ENCODE measurements at regions not wholly inside any gene's neighbourhood (a gene's known extent, or its start where the extent isn't known, plus 50 kb on each side); places are given as distances from the start of the nearest gene placed in this dataset.

DNA sequence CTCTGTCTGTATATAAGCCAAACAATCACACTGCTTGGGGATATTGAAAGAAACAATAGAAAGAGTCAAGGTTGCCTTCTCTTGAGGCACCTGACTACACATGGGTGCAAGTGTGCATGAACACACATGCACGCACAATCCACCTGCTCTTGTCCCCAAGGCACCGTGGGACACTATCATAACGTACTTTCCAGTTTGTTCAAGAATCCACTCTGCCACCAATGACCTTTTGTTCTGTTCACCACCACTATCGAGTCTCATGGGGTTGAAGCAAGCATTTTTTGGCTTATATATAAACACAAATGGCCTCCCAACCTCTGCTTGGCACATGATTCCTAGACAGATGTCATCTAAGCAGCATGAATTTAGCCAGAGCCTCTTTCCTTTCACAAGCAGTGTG, 365.4 kb downstream of the EMP1 start:
- ATAC-seq (no peak), DNase-seq (no peak)
- 74% methylated on average over 4 of the region's 4 CpGs for WGBS
- intact Hi-C loops (cut with DNase I) = no loop called here
- Histone ChIP-seq H3K27ac (ENCODE audit: low read length) (no peak overlapping the region), H3K9me3 (ENCODE audit: control insufficient read depth, low read length) (no peaks in the 10 kb centered on the region), H3K4me1 (ENCODE audit: control insufficient read depth, insufficient read depth, low read length) (no peaks in the 10 kb centered on the region), H3K27me3 (ENCODE audit: control insufficient read depth, insufficient read depth) (no peaks in the 10 kb centered on the region), H3K4me3 (ENCODE audit: low read length) (no peak overlapping the region)

DNA sequence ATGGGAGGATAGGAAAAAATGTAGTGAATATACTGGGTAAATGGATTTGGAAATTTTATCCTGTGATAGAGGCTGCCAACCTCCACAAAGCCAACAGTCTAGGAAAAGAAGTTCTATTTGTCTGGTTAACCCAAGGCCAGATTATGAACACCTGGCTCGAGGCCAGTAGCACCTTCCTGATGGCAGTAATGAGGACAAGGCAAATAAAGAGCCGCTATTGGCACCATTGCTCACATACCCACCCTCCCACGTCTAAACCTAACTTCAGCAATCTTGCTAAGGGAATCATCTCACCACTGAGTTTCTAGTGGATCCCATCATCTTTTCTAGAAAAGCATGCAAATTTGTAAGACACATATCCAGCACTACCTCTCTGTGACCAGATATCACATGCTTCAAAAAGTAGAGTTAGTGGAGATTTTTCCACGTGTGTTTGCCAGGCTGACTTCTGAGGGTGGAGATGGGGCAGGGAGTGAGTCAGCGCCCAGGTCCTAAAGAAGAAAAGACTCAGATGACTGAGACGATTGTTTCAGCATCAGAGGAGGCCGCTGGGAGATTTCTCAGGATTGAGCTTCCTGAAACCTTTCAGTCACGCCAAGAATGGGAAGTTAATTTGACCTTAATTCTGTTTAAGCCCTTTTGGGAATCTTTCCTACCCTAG, 362.9 kb downstream of the EMP1 start:
- Histone ChIP-seq H3K9me3 (ENCODE audit: control insufficient read depth, low read length) (no peaks in the 10 kb centered on the region), H3K27ac (ENCODE audit: low read length) (no peak overlapping the region), H3K27me3 (ENCODE audit: control insufficient read depth, insufficient read depth) (no peaks in the 10 kb centered on the region), H3K4me1 (ENCODE audit: control insufficient read depth, insufficient read depth, low read length) (no peaks in the 10 kb centered on the region), H3K4me3 (ENCODE audit: low read length) (no peak overlapping the region)
- ATAC-seq (no peak), DNase-seq (no peak)
- WGBS = 68% methylated on average over 8 of the region's 8 CpGs
- intact Hi-C loops (cut with DNase I) = no loop called here

DNA sequence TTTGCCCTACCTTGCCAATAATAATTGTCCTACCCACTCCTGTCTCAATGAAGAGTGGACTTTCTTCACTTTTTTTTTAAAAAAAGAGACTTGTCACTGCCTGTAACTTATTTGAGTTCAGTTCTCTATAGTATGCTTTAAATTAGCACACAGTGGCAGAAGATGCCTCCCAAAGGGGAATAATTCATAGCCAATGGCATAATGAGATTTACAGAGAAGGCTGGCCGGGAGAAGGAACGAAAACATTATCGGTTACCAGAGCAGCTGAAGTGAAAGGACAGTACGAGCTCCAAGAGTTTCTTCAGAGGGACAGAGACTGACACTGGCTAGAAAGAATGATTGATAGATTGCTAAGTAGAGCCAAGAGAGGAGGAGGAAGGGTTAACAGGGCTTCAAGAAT, 356.3 kb downstream of the EMP1 start:
- no peaks in the 10 kb centered on the region for H3K9me3 ChIP-seq (ENCODE audit: control insufficient read depth, low read length)
- H3K4me1 ChIP-seq (ENCODE audit: control insufficient read depth, insufficient read depth, low read length) = no peaks in the 10 kb centered on the region
- DNase-seq (no peak), ATAC-seq (no peak)
- intact Hi-C loops (cut with DNase I) = no loop called here
- no peaks in the 10 kb centered on the region for H3K27me3 ChIP-seq (ENCODE audit: control insufficient read depth, insufficient read depth)
- H3K4me3 ChIP-seq (ENCODE audit: low read length) = no peak overlapping the region
- no peak overlapping the region for H3K27ac ChIP-seq (ENCODE audit: low read length)
- 61% methylated on average over 4 of the region's 4 CpGs for WGBS

DNA sequence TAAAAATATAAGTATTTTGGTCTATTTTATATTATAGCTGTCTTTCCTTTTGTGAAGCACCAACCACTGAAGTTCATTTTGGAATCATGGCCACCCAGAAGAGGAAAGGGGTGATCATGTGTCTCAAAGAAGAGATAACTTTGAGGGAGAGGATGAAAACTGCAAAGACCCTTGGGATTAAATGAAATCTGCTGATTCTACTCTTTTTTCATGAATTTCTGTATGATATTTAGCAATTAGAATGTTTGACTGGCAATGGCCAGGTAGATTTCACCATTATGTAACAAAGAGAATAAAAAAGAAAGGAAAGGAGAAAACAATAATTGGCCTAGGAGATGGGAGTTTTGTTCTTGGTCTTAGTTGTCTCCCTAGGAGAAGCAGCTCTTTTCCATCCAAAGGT, 350.8 kb downstream of the EMP1 start:
- intact Hi-C loops (cut with DNase I) = no loop called here
- H3K9me3 ChIP-seq (ENCODE audit: control insufficient read depth, low read length) = no peaks in the 10 kb centered on the region
- DNase-seq (no peak), ATAC-seq (no peak)
- no peaks in the 10 kb centered on the region for H3K27me3 ChIP-seq (ENCODE audit: control insufficient read depth, insufficient read depth)
- H3K4me1 ChIP-seq (ENCODE audit: control insufficient read depth, insufficient read depth, low read length) = no peaks in the 10 kb centered on the region
- no peak overlapping the region for H3K4me3 ChIP-seq (ENCODE audit: low read length)
- H3K27ac ChIP-seq (ENCODE audit: low read length) = no peak overlapping the region

DNA sequence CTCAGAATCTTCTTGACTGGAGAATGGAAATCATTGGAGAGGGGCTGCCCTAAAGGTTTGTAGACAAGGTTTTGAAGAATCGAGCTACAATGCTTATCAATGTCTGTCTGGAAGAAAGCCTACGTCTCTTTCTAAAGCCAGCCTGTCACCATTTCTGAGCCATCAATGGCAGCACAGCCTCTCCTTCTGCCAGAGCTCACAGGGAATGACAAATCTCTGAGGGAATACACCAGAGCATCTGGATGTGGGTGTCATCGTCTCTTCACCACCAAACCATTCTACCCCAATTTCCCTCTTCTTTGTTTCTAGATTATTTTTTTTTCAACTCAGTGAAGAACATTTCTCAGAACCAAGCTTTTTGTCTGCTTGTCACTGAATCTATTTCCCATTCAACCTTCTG, 349.7 kb downstream of the EMP1 start:
- no peak for ATAC-seq
- intact Hi-C loops (cut with DNase I) = no loop called here
- 57% methylated on average over 3 of the region's 3 CpGs for WGBS

DNA sequence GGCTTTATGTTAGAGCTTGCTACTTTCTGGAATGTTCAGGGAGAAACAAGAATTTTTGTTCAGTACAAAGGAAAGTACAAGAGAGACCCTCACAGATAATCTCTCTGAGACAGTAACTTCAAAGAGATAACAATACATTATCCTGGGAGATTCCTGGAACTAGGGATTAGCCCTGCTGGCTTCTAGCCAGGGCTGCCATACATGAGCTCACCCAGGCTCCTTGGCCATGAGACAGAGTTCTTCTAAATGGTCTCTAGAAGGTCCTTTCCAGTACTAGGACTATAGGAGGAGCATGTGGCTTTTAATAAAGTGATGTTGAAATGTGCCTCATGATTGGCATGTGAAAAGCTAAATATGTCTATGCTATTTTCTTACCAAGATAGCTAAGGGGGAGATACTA, 342.5 kb downstream of the EMP1 start:
- no peak for ATAC-seq
- Histone ChIP-seq H3K27me3 (ENCODE audit: control insufficient read depth, insufficient read depth) (no peaks in the 10 kb centered on the region), H3K4me1 (ENCODE audit: control insufficient read depth, insufficient read depth, low read length) (no peaks in the 10 kb centered on the region), H3K9me3 (ENCODE audit: control insufficient read depth, low read length) (no peaks in the 10 kb centered on the region), H3K4me3 (ENCODE audit: low read length) (no peak overlapping the region), H3K27ac (ENCODE audit: low read length) (no peak overlapping the region)
- intact Hi-C loops (cut with DNase I) = loop anchor here in 3 of 4 donors (5.0 to 10.0 kb wide), 3 partner anchors 177 to 264 kb away; no protein-coding TSS in a partner anchor
- DNase-seq = no peak

More for the DNA sequence above, 349.7 kb downstream of the EMP1 start:
- Histone ChIP-seq H3K9me3 (ENCODE audit: control insufficient read depth, low read length) (no peaks in the 10 kb centered on the region), H3K4me3 (ENCODE audit: low read length) (no peak overlapping the region), H3K4me1 (ENCODE audit: control insufficient read depth, insufficient read depth, low read length) (no peaks in the 10 kb centered on the region), H3K27ac (ENCODE audit: low read length) (no peak overlapping the region), H3K27me3 (ENCODE audit: control insufficient read depth, insufficient read depth) (no peaks in the 10 kb centered on the region)
- no peak for DNase-seq

DNA sequence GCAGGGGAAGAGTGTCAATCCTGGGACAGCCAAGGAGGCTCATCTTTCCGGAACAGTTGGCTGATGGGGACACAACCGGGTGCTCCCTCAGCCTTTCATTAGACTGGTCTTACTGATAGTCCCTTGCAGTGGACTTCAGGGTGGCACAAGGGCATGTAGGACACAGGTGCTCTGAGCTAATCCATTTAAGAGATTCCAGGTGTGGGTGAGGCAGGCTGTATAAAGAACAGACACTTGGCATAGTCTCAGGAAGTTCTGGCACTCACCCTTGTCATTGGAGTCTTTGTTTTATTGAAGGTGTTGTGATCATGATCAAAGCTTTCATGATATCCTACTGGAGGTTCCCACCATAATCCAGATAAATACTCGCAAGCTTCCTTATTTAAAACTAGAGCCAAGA, 341.6 kb downstream of the EMP1 start:
- no peaks in the 10 kb centered on the region for H3K27me3 ChIP-seq (ENCODE audit: control insufficient read depth, insufficient read depth)
- H3K4me1 ChIP-seq (ENCODE audit: control insufficient read depth, insufficient read depth, low read length) = no peaks in the 10 kb centered on the region
- H3K4me3 ChIP-seq (ENCODE audit: low read length) = no peak overlapping the region
- intact Hi-C loops (cut with DNase I) = loop anchor here in 3 of 4 donors (5.0 to 10.0 kb wide), 3 partner anchors 176 to 263 kb away; no protein-coding TSS in a partner anchor
- H3K27ac ChIP-seq (ENCODE audit: low read length) = no peak overlapping the region
- WGBS = 91% methylated on average over 3 of the region's 3 CpGs
- DNase-seq (no peak), ATAC-seq (no peak)
- no peaks in the 10 kb centered on the region for H3K9me3 ChIP-seq (ENCODE audit: control insufficient read depth, low read length)

DNA sequence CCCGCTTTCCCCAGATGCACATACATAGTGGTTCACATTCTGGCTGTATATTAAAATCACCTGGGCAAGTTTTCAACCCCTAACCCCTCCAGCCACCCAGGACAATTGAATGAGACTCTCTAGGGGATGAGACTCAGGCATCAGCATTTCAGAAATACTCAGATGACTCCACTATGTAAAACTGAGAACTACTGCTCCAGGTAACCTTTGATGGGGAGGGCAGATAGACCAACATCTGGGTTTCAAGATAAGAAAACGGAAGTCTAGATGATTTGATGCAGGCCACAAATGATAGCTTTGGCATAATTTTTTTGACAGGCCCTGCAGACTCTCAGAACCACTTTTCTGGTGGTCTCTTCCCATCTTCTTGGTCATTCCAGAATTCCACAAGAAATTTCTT, 341.1 kb downstream of the EMP1 start:
- WGBS = 70% methylated on average over 2 of the region's 2 CpGs
- intact Hi-C loops (cut with DNase I) = loop anchor here in 3 of 4 donors (5.0 to 10.0 kb wide), 3 partner anchors 175 to 263 kb away; no protein-coding TSS in a partner anchor
- Histone ChIP-seq H3K4me1 (ENCODE audit: control insufficient read depth, insufficient read depth, low read length) (no peaks in the 10 kb centered on the region), H3K27ac (ENCODE audit: low read length) (no peak overlapping the region), H3K27me3 (ENCODE audit: control insufficient read depth, insufficient read depth) (no peaks in the 10 kb centered on the region), H3K9me3 (ENCODE audit: control insufficient read depth, low read length) (no peaks in the 10 kb centered on the region), H3K4me3 (ENCODE audit: low read length) (no peak overlapping the region)
- DNase-seq (no peak), ATAC-seq (no peak)

DNA sequence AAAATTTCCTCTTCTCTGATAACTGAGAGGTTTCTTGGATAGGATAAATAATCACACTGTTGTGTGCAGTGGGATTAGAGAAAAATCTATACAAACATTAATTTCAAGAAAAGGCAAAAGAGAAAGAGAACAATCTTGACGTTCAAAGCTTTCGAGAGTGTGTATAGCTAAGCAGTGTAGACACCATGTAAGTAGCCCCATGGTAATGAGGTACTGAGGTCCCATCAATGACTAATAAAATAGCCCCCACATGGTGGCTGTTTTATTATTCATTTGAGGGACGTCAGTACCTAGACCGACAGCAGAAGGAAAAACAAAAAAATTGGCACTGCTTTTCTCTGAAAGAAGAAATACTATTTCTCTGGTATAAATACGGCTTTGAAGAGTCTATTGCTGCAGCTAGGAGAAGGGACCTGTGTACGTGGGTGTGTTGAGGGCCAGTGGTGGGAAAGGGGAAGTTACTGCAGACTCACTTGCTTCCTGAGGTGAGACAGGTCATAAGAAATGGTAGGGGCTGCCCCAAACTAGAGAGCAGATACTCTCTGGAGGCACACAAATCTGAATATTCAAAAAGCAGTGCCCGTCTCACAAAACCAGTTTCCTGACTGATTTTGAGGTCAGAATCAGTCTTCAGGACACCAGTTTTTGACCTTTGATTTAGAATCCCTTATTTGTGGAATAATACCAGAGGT, 339.8 kb downstream of the EMP1 start:
- Histone ChIP-seq H3K27me3 (ENCODE audit: control insufficient read depth, insufficient read depth) (no peaks in the 10 kb centered on the region), H3K4me1 (ENCODE audit: control insufficient read depth, insufficient read depth, low read length) (no peaks in the 10 kb centered on the region), H3K4me3 (ENCODE audit: low read length) (no peak overlapping the region), H3K9me3 (ENCODE audit: control insufficient read depth, low read length) (no peaks in the 10 kb centered on the region), H3K27ac (ENCODE audit: low read length) (no peak overlapping the region)
- WGBS = 59% methylated on average over 7 of the region's 7 CpGs
- no peak for DNase-seq
- ATAC-seq = no peak
- intact Hi-C loops (cut with DNase I) = loop anchor here in 3 of 4 donors (5.0 to 10.0 kb wide), 3 partner anchors 174 to 262 kb away; no protein-coding TSS in a partner anchor

DNA sequence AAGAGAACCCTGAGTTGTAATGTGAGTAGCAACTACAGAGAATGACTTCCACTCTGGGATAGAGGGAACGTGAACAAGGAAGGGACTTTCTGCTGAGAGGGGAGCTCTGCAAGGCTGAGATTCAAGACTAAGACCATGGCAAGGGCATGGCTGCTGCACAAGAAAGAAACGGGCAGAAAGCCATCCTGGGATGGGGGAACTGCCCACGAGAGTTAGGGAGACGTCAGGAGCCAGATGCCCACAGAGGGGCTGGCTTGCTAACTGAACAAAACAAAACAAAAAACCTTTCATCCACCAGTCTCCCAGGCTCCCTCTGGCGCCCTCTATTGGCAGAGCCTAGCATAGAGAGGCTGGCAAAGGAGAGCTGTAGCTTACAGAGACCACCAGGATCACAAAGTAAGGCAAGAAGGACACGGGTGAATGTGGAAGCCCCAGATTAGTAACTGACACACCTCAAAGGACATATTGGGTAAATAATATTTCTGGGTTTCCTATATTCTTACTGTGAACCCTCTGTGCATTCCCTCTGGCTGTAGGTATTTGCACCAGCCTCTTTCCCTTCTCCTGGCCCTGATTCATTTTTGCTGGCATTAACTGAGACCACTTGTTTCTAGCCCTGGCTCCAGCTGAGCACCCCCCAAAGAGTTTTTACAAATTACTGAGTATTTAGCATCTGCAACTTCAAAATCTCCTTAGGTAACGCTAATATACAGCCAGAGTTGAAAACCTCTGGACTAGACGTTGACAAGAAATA, 338.3 kb downstream of the EMP1 start:
- Histone ChIP-seq H3K27me3 (ENCODE audit: control insufficient read depth, insufficient read depth) (no peaks in the 10 kb centered on the region), H3K4me3 (ENCODE audit: low read length) (peak overlapping the region; percentile 41), H3K9me3 (ENCODE audit: control insufficient read depth, low read length) (no peaks in the 10 kb centered on the region), H3K27ac (ENCODE audit: low read length) (no peak overlapping the region), H3K4me1 (ENCODE audit: control insufficient read depth, insufficient read depth, low read length) (no peaks in the 10 kb centered on the region)
- ATAC-seq (peak in 1 of 2 donors; percentile 66), DNase-seq (peak; percentile 65 to 91 (median 87))
- intact Hi-C loops (cut with DNase I) = loop anchor here in 3 of 4 donors (5.0 to 10.0 kb wide), 3 partner anchors 173 to 260 kb away; no protein-coding TSS in a partner anchor
- WGBS = 36% methylated on average over 8 of the region's 8 CpGs

DNA sequence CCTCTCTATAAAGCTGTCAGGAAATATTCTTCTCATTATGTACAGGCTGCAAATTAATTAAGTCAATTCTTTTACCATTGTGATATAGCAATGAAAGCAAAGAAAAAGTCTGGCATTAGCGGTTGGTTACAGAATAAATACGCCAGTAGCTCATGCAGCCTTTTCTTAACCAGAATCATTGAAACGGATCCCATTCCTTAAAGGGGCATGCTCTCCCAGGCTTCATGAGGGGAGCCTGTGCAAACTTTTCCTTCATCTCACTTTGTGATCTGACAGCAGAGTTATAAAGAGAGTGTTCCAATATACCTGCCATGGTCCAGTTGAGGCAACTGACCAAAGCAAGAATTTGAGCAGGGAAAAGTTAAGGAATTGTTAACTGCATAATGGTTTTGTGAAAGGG, 337.7 kb downstream of the EMP1 start:
- H3K27me3 ChIP-seq (ENCODE audit: control insufficient read depth, insufficient read depth) = no peaks in the 10 kb centered on the region
- ATAC-seq (peak in 1 of 2 donors; percentile 56), DNase-seq (no peak)
- intact Hi-C loops (cut with DNase I) = loop anchor here in 3 of 4 donors (10.0 kb wide), 2 partner anchors 249 to 259 kb away; no protein-coding TSS in a partner anchor
- WGBS = 61% methylated on average over 3 of the region's 3 CpGs
- H3K4me1 ChIP-seq (ENCODE audit: control insufficient read depth, insufficient read depth, low read length) = no peaks in the 10 kb centered on the region
- H3K9me3 ChIP-seq (ENCODE audit: control insufficient read depth, low read length) = no peaks in the 10 kb centered on the region
- no peak overlapping the region for H3K4me3 ChIP-seq (ENCODE audit: low read length)
- H3K27ac ChIP-seq (ENCODE audit: low read length) = no peak overlapping the region

All from right cardiac atrium (tissue), 5 donors.